GM12872 (cell line): ENCODE measurements at regions not wholly inside any gene's neighbourhood (a gene's known extent, or its start where the extent isn't known, plus 50 kb on each side); places are given as distances from the start of the nearest gene placed in this dataset.

Source experiments
- TF ChIP-seq, protein P1 (sequence below): IDR thresholded peaks from 3 replicates; pipeline ENCODE4 v1.5.1; 2011; ENCODE audit warnings: low read depth, mild to moderate bottlenecking, low read length, moderate library complexity; ENCODE audit not compliant: insufficient read depth

DNA sequence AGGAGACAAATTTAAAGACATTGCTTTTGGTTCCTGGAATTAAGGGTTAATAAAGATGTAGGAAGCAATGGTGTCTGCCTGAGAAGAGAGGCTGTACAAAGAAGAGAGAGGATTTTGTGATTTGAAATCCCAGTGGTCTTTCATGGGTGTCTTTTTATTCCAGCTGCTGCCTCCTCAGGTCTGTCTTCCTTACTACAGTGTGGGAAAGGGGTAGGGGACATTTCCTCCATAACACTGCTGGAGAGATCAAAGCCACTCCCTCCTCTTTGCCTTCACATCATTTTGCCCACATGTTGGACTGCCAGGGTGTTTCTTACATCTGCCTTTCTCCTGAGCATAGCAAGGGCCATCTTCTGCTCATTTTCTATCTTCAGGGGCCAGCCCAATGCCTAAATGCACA is 348.5 kb downstream of the EN1 start:
- TF ChIP-seq, protein P1, sequence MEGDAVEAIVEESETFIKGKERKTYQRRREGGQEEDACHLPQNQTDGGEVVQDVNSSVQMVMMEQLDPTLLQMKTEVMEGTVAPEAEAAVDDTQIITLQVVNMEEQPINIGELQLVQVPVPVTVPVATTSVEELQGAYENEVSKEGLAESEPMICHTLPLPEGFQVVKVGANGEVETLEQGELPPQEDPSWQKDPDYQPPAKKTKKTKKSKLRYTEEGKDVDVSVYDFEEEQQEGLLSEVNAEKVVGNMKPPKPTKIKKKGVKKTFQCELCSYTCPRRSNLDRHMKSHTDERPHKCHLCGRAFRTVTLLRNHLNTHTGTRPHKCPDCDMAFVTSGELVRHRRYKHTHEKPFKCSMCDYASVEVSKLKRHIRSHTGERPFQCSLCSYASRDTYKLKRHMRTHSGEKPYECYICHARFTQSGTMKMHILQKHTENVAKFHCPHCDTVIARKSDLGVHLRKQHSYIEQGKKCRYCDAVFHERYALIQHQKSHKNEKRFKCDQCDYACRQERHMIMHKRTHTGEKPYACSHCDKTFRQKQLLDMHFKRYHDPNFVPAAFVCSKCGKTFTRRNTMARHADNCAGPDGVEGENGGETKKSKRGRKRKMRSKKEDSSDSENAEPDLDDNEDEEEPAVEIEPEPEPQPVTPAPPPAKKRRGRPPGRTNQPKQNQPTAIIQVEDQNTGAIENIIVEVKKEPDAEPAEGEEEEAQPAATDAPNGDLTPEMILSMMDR: no peak

DNA sequence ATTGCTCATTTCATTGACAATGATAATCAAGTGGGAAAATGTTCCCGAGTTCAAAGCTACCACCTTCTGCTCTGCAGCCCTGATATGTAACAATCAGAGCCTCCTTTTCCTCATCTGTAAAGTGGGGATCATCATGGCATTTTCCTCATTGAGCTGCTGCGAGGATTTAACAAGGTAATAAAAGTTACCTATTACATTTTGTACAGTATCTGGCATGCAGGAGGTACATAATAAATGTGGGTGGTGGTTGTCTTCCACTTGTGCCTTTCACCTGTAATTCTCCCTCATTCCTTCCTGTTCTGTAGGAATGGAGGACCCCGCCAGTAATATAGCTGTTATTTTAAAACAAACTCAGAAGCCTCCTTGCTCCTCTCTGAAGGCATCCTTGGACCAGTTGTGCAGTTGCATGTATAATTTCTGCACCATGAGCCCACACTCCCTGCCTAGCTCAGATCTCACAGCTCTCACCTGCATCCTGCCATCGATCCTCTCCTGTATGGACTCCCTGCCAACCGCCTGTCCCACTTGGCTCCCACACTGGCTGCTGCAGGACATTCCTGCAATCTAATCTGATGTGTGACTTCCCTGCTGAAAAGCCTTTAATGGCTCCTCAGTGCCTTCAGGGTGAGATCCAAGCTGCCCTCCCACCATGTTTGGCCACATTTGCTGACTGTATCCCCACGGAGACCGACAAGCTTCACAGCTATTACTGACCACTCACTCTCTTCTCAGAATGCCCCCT is 350.4 kb downstream of the EN1 start:
- TF ChIP-seq, protein P1: no peak

GRCh38 chr2:118496467-118496866 is 351.0 kb downstream of the EN1 start:
- TF ChIP-seq, protein P1: no peak

- TF ChIP-seq, protein P1: no peak
Observed at GRCh38 chr2:118495290-118495689, 352.2 kb downstream of the EN1 start.

DNA sequence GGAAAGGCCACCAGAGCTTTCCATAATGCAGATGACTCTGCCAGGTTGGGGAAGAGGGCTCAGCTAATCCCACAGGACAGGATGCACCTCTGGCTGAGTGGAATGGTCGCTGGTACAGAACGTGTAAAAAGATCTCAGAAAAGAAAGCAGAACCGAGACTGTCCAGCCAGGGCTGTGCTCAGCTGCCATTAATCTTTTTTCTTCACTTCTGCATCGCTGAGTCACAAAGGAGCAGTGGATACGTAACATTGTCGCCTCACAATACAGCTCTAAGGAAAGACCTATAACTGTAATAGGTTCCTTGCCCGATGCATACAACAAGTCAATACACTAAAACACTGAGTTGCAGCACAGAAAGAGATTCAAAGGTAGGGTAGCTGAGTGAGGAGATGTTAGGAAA is 354.2 kb downstream of the EN1 start:
- TF ChIP-seq, protein P1: no peak

- TF ChIP-seq, protein P1: peak; percentile 34; the same call in 2 of the 3 replicates
Observed at GRCh38 chr2:118492335-118492734, 355.1 kb downstream of the EN1 start.

DNA sequence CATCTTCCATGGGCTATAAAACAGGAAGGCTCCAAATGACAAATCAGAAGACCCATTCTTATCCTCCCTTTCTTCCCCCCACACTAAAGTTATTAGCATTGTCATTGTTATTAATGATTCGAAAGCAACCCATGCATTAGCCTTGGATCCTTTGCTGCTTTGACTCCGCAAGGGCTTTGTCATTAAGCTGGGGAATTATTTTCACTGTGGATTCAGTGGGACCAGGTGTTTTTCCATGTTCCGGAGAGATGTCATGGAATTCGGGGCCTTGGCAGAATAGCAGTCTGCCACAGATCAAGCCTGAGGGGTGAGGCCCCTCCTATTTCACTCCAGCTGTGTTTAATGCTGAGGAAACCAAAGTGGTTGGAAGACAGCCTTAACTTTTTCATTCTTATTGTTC is 357.1 kb downstream of the EN1 start:
- TF ChIP-seq, protein P1: no peak
